GM12873 (cell line): ENCODE measurements at regions not wholly inside any gene's neighbourhood (a gene's known extent, or its start where the extent isn't known, plus 50 kb on each side); places are given as distances from the start of the nearest gene placed in this dataset.

Source experiments
- TF ChIP-seq, protein P1 (sequence below): IDR thresholded peaks from 2 replicates; pipeline ENCODE4 v1.5.1; 2012; ENCODE audit warnings: low read depth, mild to moderate bottlenecking, moderate library complexity, low read length, control low read depth; ENCODE audit not compliant: insufficient read depth; ENCODE audit errors: missing control alignments

GRCh38 chr10:65110009-65110408 lies 1588.8 kb downstream of the REEP3 start:
- TF ChIP-seq, protein P1, sequence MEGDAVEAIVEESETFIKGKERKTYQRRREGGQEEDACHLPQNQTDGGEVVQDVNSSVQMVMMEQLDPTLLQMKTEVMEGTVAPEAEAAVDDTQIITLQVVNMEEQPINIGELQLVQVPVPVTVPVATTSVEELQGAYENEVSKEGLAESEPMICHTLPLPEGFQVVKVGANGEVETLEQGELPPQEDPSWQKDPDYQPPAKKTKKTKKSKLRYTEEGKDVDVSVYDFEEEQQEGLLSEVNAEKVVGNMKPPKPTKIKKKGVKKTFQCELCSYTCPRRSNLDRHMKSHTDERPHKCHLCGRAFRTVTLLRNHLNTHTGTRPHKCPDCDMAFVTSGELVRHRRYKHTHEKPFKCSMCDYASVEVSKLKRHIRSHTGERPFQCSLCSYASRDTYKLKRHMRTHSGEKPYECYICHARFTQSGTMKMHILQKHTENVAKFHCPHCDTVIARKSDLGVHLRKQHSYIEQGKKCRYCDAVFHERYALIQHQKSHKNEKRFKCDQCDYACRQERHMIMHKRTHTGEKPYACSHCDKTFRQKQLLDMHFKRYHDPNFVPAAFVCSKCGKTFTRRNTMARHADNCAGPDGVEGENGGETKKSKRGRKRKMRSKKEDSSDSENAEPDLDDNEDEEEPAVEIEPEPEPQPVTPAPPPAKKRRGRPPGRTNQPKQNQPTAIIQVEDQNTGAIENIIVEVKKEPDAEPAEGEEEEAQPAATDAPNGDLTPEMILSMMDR: no peak

- TF ChIP-seq, protein P1: no peak
Observed at GRCh38 chr10:65112573-65112972, 1591.4 kb downstream of the REEP3 start.

GRCh38 chr10:65123120-65123519 lies 1601.9 kb downstream of the REEP3 start:
- TF ChIP-seq, protein P1: no peak

DNA sequence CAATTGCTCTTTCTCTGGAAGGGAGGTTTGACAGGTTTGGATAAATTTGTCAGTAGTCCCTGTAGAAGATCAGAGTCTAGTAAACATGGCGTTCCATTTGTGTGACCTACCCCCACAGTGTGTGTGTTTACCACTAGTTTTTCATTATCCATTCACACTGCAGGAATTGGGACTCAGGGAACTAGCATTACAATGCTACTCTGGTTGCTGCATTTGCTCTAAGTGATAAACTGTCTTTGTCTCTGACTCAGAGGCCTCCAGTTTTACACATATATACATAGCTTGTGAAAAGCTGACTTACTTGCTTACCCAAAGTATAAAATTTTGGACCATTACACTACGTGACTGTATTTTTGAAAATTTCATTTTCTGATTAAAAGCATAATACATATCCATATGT lies 1604.0 kb downstream of the REEP3 start:
- TF ChIP-seq, protein P1: no peak

DNA sequence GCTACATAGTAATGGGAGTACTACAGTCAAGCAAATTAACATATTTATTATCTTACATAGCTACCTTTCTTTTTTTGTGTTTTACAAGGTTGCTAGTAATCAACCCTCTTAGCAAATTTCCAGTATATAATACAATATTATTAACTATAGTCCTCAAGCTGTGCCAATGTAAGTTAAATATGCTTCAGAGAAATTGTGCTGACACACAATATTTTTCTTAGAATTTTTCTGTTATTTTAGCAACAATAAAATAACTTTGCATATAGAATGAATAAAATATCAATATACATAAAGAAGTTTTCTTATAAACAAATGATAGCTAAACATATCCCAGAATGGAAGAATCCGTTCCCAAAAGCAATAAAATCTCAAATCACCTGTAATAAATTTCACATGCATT lies 1605.1 kb downstream of the REEP3 start:
- TF ChIP-seq, protein P1: no peak

GRCh38 chr10:65128277-65128676 lies 1607.1 kb downstream of the REEP3 start:
- TF ChIP-seq, protein P1: no peak

DNA sequence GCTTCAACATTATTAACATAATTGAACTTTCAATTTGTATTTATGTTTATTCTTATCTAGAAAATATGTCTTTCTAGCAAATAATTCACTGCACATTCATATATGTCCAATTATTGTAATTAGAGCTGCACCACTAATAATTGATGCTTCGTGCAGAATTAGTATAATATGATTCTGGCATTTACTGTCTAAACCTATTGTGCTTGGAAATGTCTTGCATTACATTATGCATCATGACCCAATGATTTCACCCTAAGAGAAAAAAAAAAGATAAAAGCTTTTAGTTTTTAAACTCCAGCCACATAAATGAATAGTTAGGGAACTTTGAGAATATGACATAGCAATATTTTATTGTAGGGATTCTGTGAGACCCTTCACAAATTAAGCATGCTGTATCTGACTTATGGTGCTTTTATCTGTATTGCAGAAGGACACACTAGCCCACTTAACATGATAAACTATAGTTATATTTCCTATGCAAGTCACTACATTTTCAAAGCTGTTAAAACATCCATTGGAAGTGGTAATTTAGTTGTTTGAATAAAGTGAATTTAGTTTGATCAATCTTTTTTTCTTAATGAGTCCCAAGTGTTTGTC lies 1609.1 kb downstream of the REEP3 start:
- TF ChIP-seq, protein P1: no peak
